D721Med (cell line): ENCODE measurements at regions not wholly inside any gene's neighbourhood (a gene's known extent, or its start where the extent isn't known, plus 50 kb on each side); places are given as distances from the start of the nearest gene placed in this dataset.

Experiments
- DNase-seq: peaks from one replicate; pipeline ENCODE4 v3.0.0; 2011; ENCODE audit warnings: low spot score; ENCODE audit not compliant: insufficient read length
- FAIRE-seq: peaks from 2 replicates; lab custom pipeline; 2011; peaks lifted over from hg19 to GRCh38; lab: Jason Lieb, UNC
- CTCF ChIP-seq: IDR thresholded peaks from 2 replicates; pipeline ENCODE4 v1.5.1; 2012; ENCODE audit warnings: mild to moderate bottlenecking, control low read depth; ENCODE audit not compliant: insufficient read depth; ENCODE audit errors: missing control alignments

- TF ChIP-seq CTCF, result no peak
- DNase-seq (no peak), FAIRE-seq (no peak)
Measured at GRCh38 chr21:16419188-16419921, 689.6 kb downstream of the USP25 start.

DNA sequence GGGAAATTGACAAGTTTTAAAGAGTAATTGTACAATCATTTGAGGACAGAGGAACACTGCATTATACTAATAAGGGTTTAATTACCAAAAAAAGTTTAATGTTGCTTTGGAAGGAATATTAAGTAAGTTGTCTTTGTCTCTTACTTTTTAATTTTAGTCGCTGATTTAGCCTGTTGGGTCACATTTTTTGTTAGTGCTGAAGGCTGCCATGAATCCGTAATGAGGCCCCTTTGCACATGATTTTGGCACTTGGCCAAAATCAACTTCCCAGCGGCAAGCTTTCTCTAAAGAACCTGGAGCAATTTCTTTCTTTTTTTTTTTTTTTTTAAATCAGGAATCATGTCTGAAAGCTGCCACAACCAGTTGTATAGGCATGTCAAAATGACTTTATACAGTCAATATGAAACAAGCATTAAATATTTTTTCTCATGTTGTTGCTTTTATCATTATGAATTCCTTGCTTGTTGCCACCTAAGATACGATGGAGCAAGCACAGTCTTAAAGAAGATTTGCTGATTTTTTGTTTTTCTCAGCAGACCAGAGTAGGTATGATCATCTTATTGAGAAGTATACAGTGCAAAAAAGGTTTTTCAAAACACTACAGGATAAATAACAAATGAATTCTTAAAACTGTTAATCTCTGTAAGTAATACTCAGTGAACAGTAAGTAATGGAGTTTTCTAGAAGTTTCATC lies 690.4 kb downstream of the USP25 start:
- DNase-seq, result no peak
- FAIRE-seq, result no peak
- TF ChIP-seq CTCF, result no peak

- FAIRE-seq, result no peak
- no peak for TF ChIP-seq CTCF
- no peak for DNase-seq
Measured at GRCh38 chr21:16421007-16421406, 691.2 kb downstream of the USP25 start.

DNA sequence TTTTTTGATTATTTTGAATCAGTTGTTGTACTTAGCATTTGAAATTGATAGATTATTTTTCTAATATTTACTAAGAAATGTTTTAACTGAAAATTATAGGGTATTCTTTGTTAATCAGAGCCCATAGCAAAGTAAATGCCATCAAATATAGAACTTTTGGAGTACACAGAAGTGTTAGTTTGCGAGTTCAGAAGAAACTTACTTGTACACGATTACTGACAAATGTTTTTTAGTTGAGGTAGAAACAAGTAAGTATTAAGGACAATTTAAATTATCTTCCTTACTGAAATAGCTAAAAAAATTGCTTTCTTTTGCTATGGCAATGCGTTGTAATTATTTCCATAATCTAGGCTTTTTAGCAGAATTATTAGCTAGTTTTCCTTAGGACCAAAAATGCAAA lies 692.2 kb downstream of the USP25 start:
- FAIRE-seq (no peak), DNase-seq (no peak)
- no peak for TF ChIP-seq CTCF

DNA sequence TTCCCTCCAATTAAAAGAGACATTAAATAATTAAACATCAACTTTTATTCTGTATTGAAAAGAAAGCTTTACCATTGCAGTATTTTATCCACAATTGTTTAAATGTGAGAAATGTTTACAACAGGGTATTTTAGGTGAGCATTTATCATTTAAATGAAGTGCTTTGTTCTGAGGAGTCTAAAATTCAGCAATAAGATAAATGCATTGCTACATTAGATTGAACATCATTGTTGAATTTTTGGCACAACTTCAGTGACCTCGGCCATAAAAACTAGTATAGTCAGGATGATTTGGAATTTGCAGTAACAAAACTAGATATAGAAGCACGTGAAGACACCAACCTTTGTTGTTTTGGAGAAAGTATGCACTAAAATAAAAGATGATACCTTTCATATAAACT lies 692.9 kb downstream of the USP25 start:
- DNase-seq (no peak), FAIRE-seq (no peak)

DNA sequence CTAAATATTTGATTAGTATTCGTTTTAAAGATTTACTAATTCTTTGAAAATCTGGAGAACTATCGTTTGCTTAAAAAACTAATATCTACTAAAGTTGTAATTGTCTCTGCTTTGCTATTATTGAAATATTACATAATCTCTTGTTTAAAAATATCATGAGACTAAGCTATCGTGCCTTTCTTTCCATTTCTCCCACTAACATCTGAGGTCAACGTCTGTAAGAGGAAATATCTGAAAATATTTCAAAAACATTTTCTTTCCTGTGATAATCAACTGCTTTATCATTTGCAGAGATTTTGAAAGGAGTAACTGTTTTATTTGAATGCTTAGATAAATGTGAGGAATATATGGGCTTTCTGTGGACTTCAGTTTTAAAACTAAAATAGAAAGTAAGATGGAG lies 694.1 kb downstream of the USP25 start:
- TF ChIP-seq CTCF, result no peak
- DNase-seq (no peak), FAIRE-seq (no peak)

More for the DNA sequence above, 692.9 kb downstream of the USP25 start:
- TF ChIP-seq CTCF, result no peak

DNA sequence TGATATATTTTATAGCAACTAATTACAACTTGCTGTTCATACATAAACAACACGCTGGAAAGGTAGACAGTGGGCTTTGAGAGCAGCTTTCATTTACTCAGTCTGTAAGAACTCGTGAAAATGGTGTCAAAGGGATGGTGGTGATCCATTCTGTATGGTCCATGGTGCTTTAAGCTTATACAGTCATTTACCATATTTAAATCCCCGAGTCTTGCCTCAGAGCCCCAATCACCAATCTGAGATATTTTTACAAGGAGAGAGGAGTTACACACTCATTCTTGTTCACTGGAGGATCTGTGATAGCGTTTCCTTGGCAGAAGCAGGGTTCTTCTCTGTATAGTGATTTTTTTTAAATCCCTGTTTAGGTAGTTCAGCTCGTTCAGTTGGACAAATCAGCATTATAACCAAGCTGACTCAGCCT lies 694.6 kb downstream of the USP25 start:
- no peak for DNase-seq
- no peak for TF ChIP-seq CTCF
- FAIRE-seq, result no peak
